ENCODE measurements at regions not wholly inside any gene's neighbourhood (a gene's known extent, or its start where the extent isn't known, plus 50 kb on each side); places are given as distances from the start of the nearest gene placed in this dataset.

DNA sequence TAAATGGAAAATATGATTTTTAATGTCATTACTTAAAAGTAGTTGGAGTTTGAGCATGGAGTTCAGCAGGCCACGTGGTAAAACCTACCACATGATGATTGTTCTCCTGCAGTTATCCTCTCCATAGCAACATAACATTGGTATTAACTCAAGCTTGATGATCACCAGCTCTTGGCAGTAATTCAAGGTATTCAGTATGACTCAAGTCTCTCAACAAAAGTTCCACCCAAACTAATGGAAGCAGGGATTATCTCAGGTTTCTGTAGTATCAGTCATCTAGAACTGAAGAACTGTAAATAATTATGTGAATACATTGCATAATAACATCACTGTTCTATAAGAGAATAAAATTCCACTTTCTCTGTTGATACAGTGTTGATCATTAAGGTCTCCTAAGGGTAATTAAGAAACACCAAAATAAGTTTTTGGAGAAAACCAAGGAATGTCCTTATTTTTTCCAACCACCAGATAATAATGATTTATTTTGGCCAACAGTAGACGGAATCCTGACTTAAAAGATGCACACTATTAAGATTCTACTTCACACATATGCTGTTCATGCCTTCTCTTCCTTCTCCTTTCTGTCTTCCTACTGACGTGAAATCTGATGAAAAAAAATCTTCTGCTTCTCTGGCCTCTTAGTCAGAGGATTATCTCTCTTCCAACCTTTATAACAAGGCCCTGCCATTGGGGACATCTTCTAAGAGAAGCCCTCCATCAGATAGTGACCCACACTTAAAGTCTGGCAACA is 1092.3 kb downstream of the EFNB2 start:
- POLR2A ChIA-PET, result no interaction called here
- TF ChIP-seq ZBTB21 (tag by site-specific recombination; IDR thresholded peaks at IDR 0.05) (no peak), TCF7L2 (IDR thresholded peaks at IDR 0.05; ENCODE audit: borderline replicate concordance, low read depth, low read length) (no peak), ZNF132 (tag by site-specific recombination; IDR thresholded peaks at IDR 0.05; ENCODE audit: borderline replicate concordance) (no peak), GFI1B (tag by site-specific recombination; IDR thresholded peaks at IDR 0.05) (no peak), ZNF610 (tag by site-specific recombination; IDR thresholded peaks at IDR 0.05; ENCODE audit: borderline replicate concordance) (no peak), ZNF184 (tag by site-specific recombination; IDR thresholded peaks at IDR 0.05) (no peak), ZNF76 (tag by site-specific recombination; IDR thresholded peaks at IDR 0.05; ENCODE audit: borderline replicate concordance, low read depth) (no peak), ZNF175 (tag by site-specific recombination; IDR thresholded peaks at IDR 0.05) (no peak), ZNF473 (tag by site-specific recombination; IDR thresholded peaks at IDR 0.05) (no peak), ZNF37A (tag by site-specific recombination; IDR thresholded peaks at IDR 0.05) (no peak), ZNF623 (tag by site-specific recombination; IDR thresholded peaks at IDR 0.05) (no peak), ZNF654 (tag by site-specific recombination; IDR thresholded peaks at IDR 0.05; ENCODE audit: low read depth) (no peak)
- TF ChIP-seq, protein P1, sequence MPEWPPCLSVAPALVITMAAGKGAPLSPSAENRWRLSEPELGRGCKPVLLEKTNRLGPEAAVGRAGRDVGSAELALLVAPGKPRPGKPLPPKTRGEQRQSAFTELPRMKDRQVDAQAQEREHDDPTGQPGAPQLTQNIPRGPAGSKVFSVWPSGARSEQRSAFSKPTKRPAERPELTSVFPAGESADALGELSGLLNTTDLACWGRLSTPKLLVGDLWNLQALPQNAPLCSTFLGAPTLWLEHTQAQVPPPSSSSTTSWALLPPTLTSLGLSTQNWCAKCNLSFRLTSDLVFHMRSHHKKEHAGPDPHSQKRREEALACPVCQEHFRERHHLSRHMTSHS (tag by site-specific recombination; IDR thresholded peaks at IDR 0.05), result no peak
- TF ChIP-seq, protein P2, sequence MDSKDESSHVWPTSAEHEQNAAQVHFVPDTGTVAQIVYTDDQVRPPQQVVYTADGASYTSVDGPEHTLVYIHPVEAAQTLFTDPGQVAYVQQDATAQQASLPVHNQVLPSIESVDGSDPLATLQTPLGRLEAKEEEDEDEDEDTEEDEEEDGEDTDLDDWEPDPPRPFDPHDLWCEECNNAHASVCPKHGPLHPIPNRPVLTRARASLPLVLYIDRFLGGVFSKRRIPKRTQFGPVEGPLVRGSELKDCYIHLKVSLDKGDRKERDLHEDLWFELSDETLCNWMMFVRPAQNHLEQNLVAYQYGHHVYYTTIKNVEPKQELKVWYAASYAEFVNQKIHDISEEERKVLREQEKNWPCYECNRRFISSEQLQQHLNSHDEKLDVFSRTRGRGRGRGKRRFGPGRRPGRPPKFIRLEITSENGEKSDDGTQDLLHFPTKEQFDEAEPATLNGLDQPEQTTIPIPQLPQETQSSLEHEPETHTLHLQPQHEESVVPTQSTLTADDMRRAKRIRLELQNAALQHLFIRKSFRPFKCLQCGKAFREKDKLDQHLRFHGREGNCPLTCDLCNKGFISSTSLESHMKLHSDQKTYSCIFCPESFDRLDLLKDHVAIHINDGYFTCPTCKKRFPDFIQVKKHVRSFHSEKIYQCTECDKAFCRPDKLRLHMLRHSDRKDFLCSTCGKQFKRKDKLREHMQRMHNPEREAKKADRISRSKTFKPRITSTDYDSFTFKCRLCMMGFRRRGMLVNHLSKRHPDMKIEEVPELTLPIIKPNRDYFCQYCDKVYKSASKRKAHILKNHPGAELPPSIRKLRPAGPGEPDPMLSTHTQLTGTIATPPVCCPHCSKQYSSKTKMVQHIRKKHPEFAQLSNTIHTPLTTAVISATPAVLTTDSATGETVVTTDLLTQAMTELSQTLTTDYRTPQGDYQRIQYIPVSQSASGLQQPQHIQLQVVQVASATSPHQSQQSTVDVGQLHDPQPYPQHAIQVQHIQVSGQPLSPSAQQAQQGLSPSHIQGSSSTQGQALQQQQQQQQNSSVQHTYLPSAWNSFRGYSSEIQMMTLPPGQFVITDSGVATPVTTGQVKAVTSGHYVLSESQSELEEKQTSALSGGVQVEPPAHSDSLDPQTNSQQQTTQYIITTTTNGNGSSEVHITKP (tag by site-specific recombination; IDR thresholded peaks at IDR 0.05), result no peak
- H3K4me3 ChIP-seq (ENCODE audit: low read depth, low read length), result no peak overlapping the region
- no peak overlapping the region for H3K27ac ChIP-seq (ENCODE audit: extremely low read depth, low read depth, low read length)
- CTCF ChIA-PET, result no interaction called here
- no peaks in the 10 kb centered on the region for H3K36me3 ChIP-seq (ENCODE audit: control insufficient read depth in 2 of 2, insufficient read depth in 1 of 2, low read length in 2 of 2)
- no peaks in the 10 kb centered on the region for H3K4me1 ChIP-seq (ENCODE audit: control insufficient read depth, insufficient read depth, low read length)
- H3K9me3 ChIP-seq (ENCODE audit: control insufficient read depth, insufficient read depth, low read depth, low read length), result no peaks in the 10 kb centered on the region

DNA sequence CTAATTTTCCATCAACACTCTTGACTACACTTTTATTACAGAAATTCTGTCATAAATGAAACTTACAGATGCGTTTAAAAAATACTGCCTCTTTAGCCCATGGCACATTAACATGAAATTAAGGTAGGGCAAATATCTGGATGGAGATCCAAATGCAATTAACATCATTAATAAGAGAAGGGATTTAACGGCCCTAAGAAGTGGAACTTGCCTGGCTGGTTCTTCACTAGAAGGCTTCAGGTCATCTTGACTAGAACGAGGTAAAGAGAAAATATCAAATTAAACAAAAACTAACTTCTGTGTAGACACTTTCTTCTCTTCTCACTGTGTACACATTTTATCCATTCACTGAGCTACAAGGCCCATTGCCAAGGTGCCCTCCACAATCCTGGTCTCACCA is 1093.4 kb downstream of the EFNB2 start:
- CTCF ChIA-PET, result interaction anchor here (0.6 kb wide), 1 partner anchor 34 kb away, joined by 3 read pairs; no protein-coding TSS in a partner anchor
- TF ChIP-seq, protein P3, sequence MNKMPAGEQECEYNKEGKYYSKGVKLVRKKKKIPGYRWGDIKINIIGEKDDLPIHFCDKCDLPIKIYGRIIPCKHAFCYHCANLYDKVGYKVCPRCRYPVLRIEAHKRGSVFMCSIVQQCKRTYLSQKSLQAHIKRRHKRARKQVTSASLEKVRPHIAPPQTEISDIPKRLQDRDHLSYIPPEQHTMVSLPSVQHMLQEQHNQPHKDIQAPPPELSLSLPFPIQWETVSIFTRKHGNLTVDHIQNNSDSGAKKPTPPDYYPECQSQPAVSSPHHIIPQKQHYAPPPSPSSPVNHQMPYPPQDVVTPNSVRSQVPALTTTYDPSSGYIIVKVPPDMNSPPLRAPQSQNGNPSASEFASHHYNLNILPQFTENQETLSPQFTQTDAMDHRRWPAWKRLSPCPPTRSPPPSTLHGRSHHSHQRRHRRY (tag by site-specific recombination; IDR thresholded peaks at IDR 0.05), result no peak
- TF ChIP-seq GFI1B (tag by site-specific recombination; IDR thresholded peaks at IDR 0.05), result no peak
- no peak overlapping the region for H3K4me3 ChIP-seq (ENCODE audit: low read depth, low read length)
- no peaks in the 10 kb centered on the region for H3K36me3 ChIP-seq (ENCODE audit: control insufficient read depth in 2 of 2, insufficient read depth in 1 of 2, low read length in 2 of 2)
- H3K4me1 ChIP-seq (ENCODE audit: control insufficient read depth, insufficient read depth, low read length), result no peaks in the 10 kb centered on the region
- POLR2A ChIA-PET, result no interaction called here
- no peak overlapping the region for H3K27ac ChIP-seq (ENCODE audit: extremely low read depth, low read depth, low read length)
- H3K9me3 ChIP-seq (ENCODE audit: control insufficient read depth, insufficient read depth, low read depth, low read length), result no peaks in the 10 kb centered on the region
